Vagina (tissue), 2 donors: ENCODE measurements at regions not wholly inside any gene's neighbourhood (a gene's known extent, or its start where the extent isn't known, plus 50 kb on each side); places are given as distances from the start of the nearest gene placed in this dataset.

ENCODE experiments used
- POLR2A ChIP-seq, 2 donors: fragments of 450-650 bp; IDR thresholded peaks; one replicate each; pipeline ENCODE4 v1.6.1; 2017; ENCODE audit warnings: antibody characterized with exemption in 2 of 2, mild to moderate bottlenecking in 2 of 2, moderate library complexity in 2 of 2
- POLR2AphosphoS5 ChIP-seq, 2 donors: sonication (generic); formaldehyde crosslinking; IDR thresholded peaks; one replicate each; pipeline ENCODE4 v1.9.0; 2017; ENCODE audit warnings: antibody characterized with exemption in 2 of 2, mild to moderate bottlenecking in 2 of 2, low read depth in 1 of 2; ENCODE audit not compliant: insufficient read depth in 1 of 2
- TF ChIP-seq, protein P1 (sequence below), 3 experiments: fragments of 450-650 bp in 2 of 3; fragments of 200-600 bp in 1 of 3; sonication (generic) in 1 of 3; IDR thresholded peaks; one replicate each; pipeline ENCODE4 v1.5.1; 2017 to 2019; ENCODE audit warnings: antibody characterized with exemption in 3 of 3, mild to moderate bottlenecking in 2 of 3, moderate library complexity in 2 of 3

DNA sequence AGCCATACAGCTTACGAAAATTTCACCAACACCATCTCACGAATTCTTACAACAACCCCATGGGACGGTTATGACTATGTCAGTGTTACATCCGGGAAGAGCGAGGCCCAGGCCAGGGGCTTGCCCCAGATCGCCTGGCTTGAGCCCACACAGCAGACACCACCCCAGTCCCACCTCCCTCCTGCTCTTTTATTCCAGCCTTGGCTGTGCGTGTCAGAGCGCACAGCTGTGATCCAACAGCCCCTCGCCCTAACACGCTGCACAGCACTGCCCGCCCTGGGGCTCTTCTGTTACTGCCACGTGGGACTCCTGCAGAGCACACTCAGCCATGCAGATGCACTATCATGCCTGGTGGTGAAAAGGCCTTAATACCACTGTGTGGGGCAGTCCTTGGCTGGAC, 127.9 kb downstream of the ENGASE start:
- TF ChIP-seq, protein P1, sequence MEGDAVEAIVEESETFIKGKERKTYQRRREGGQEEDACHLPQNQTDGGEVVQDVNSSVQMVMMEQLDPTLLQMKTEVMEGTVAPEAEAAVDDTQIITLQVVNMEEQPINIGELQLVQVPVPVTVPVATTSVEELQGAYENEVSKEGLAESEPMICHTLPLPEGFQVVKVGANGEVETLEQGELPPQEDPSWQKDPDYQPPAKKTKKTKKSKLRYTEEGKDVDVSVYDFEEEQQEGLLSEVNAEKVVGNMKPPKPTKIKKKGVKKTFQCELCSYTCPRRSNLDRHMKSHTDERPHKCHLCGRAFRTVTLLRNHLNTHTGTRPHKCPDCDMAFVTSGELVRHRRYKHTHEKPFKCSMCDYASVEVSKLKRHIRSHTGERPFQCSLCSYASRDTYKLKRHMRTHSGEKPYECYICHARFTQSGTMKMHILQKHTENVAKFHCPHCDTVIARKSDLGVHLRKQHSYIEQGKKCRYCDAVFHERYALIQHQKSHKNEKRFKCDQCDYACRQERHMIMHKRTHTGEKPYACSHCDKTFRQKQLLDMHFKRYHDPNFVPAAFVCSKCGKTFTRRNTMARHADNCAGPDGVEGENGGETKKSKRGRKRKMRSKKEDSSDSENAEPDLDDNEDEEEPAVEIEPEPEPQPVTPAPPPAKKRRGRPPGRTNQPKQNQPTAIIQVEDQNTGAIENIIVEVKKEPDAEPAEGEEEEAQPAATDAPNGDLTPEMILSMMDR (IDR thresholded peaks at IDR 0.05), result no peak
- TF ChIP-seq POLR2AphosphoS5 (IDR thresholded peaks at IDR 0.05; ENCODE audit: insufficient read depth in 1 of 2, low read depth in 1 of 2), result no peak
- no peak for TF ChIP-seq POLR2A (IDR thresholded peaks at IDR 0.05)
